Coronary artery (tissue), 2 donors: ENCODE measurements at regions not wholly inside any gene's neighbourhood (a gene's known extent, or its start where the extent isn't known, plus 50 kb on each side); places are given as distances from the start of the nearest gene placed in this dataset.
"Not testable (repeated sequence)": the region's sequence is repeated elsewhere in the genome, so short reads cannot be mapped to it uniquely, and the experiment has no call there.

Source experiments
- DNase-seq: peaks from one replicate; pipeline ENCODE4 v3.0.0-alpha.2; 2017; ENCODE audit warnings: low spot score
- H3K27ac ChIP-seq, 2 donors: fragments of 200-600 bp; sonication (generic); one replicate each; pipeline ENCODE4 v1.5.1; 2016 to 2019
- H3K4me3 ChIP-seq: fragments of 200-600 bp; sonication (generic); 2 replicates; pipeline ENCODE4 v1.5.1; 2016; ENCODE audit warnings: mild to moderate bottlenecking, moderate library complexity
- TF ChIP-seq, protein P1 (sequence below): fragments of 200-600 bp; sonication (generic); IDR thresholded peaks from one replicate; pipeline ENCODE4 v1.5.1; 2019; ENCODE audit warnings: antibody characterized with exemption

GRCh38 chr7:53358269-53358668, 322.8 kb downstream of the POM121L12 start:
- Histone ChIP-seq H3K4me3 (no peak overlapping the region), H3K27ac (no peak overlapping the region)
- TF ChIP-seq, protein P1, sequence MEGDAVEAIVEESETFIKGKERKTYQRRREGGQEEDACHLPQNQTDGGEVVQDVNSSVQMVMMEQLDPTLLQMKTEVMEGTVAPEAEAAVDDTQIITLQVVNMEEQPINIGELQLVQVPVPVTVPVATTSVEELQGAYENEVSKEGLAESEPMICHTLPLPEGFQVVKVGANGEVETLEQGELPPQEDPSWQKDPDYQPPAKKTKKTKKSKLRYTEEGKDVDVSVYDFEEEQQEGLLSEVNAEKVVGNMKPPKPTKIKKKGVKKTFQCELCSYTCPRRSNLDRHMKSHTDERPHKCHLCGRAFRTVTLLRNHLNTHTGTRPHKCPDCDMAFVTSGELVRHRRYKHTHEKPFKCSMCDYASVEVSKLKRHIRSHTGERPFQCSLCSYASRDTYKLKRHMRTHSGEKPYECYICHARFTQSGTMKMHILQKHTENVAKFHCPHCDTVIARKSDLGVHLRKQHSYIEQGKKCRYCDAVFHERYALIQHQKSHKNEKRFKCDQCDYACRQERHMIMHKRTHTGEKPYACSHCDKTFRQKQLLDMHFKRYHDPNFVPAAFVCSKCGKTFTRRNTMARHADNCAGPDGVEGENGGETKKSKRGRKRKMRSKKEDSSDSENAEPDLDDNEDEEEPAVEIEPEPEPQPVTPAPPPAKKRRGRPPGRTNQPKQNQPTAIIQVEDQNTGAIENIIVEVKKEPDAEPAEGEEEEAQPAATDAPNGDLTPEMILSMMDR: no peak
- no peak for DNase-seq

DNA sequence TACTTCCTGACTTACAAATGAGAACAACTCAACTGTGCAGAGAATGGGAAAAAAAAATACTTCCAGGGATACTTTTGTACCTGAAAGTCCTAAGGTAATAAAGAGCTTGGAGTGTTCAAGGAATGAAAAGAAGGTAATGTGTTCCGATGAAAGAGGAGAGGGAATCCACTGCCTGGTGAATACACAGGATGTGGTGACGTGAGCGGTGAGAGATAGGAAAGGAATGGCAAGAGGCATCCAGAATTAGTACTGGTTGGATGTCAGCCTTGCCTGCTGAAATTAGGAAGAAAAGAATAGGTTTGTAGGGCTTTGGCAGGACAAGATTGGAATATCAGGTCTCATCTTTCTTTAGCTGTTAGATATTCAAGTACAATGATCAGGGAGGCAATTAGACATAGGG, 347.7 kb downstream of the POM121L12 start:
- no peak for DNase-seq
- Histone ChIP-seq H3K27ac (no peak overlapping the region), H3K4me3 (no peak overlapping the region)
- TF ChIP-seq, protein P1: no peak

- H3K27ac ChIP-seq, DNase-seq, H3K4me3 ChIP-seq: not testable (repeated sequence)
Measured at GRCh38 chr7:53385239-53385638, 349.8 kb downstream of the POM121L12 start.

DNA sequence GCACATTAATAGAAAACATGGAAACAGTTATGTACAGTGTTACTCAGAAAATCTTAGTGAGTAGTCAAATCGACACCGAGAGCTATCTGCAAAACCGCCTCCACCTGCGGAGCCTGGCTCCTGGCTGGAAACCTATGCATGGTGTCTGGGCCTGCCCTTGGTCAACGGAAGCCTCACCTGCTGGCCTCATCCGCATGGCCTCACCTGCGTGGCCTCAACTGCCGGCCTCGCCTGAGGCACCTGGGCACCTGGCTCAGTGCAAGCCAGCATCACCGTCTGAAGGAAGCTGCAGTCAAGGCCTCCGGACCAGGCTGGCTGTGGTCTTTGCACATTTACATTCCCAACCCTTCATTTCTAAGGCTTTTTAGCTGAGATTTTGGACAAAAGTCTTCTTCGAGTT, 352.1 kb downstream of the POM121L12 start:
- Histone ChIP-seq H3K27ac (no peak overlapping the region), H3K4me3 (no peak overlapping the region)
- TF ChIP-seq, protein P1: no peak
- no peak for DNase-seq

DNA sequence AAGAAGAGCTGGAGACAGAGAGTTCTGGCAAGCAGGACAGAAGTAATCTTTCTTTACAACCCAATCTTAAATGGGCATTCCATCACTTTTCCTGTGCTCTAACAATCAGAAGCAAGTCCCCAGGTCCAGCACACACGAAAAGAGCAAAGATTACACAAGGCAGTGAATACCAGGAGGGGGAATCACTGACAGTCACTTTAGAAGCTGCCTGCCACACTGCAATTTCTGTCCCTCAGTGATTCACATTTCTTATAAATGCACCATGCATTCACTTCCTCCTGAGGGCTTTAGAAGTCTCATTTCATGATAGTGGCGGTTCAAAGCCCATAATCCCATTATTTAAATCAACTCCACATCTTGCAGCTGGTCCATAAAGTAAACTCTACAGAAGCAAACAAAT, 362.5 kb downstream of the POM121L12 start:
- TF ChIP-seq, protein P1: no peak
- no peak overlapping the region for H3K27ac ChIP-seq
- DNase-seq: no peak
- H3K4me3 ChIP-seq: no peak overlapping the region

GRCh38 chr7:53398566-53398965, 363.1 kb downstream of the POM121L12 start:
- TF ChIP-seq, protein P1: no peak
- no peak overlapping the region for H3K27ac ChIP-seq
- no peak overlapping the region for H3K4me3 ChIP-seq
- no peak for DNase-seq

- no peak for DNase-seq
- no peak overlapping the region for H3K4me3 ChIP-seq
- TF ChIP-seq, protein P1: no peak
Measured at GRCh38 chr7:53413021-53413420, 377.6 kb downstream of the POM121L12 start.

GRCh38 chr7:53415816-53416215, 380.4 kb downstream of the POM121L12 start:
- DNase-seq: no peak
- TF ChIP-seq, protein P1: no peak
- Histone ChIP-seq H3K27ac (no peak overlapping the region), H3K4me3 (no peak overlapping the region)

More at GRCh38 chr7:53413021-53413420, 377.6 kb downstream of the POM121L12 start:
- no peak overlapping the region for H3K27ac ChIP-seq
